HepG2 (cell line): ENCODE measurements at regions not wholly inside any gene's neighbourhood (a gene's known extent, or its start where the extent isn't known, plus 50 kb on each side); places are given as distances from the start of the nearest gene placed in this dataset.

Experiments used
- ATAC-seq: fragments of 200-7000 bp; cut with Tn5 transposase; 3 replicates; pipeline ENCODE4 v1.9.1; 2020; ENCODE audit warnings: mild to moderate bottlenecking, moderate library complexity
- BruUV-seq: library from RNA; stranded (reverse); fragments of 400-500 nt; replicated peaks from 2 replicates; lab custom pipeline; 2021; lab: Mats Ljungman, UMichigan
- CTCF ChIA-PET: fragments of 300-600 bp; formaldehyde crosslinking; extraction: SDS; loops from one replicate; lab custom pipeline; 2021; ENCODE audit warnings: low total read pairs, inconsistent platforms, low intra/inter-chr PET ratio; lab: Yijun Ruan, JAX
- POLR2A ChIA-PET: fragments of 350-600 bp; sonication (Branson Sonifier 250); formaldehyde crosslinking; loops from one replicate; lab custom pipeline; 2020; ENCODE audit warnings: antibody characterized with exemption, inconsistent platforms; lab: Yijun Ruan, JAX
- DNase-seq: peaks from one replicate; pipeline ENCODE4 v3.0.0-alpha.2; 2015; ENCODE audit warnings: low spot score
- FAIRE-seq: peaks from 3 replicates; lab custom pipeline; 2011; peaks lifted over from hg19 to GRCh38; lab: Jason Lieb, UNC
- H2AFZ ChIP-seq: one replicate; pipeline ENCODE4 v1.6.1; 2011; ENCODE audit warnings: low read length, inconsistent platforms
- H3K27ac ChIP-seq: fragments of 300-600 bp; 3 replicates; pipeline ENCODE4 v1.8.0; 2011; ENCODE audit warnings: mixed run types, mild to moderate bottlenecking, mixed read lengths, low read length, inconsistent platforms; ENCODE audit not compliant: insufficient read depth; ENCODE audit errors: extremely low read length
- H3K27me3 ChIP-seq, 2 experiments: fragments of 200-600 bp in 1 of 2; 2 replicates in 1 of 2; 3 replicates in 1 of 2; pipeline versions ENCODE4 v1.6.0 to v1.8.0; 2011; ENCODE audit warnings: low read length in 2 of 2, mild to moderate bottlenecking in 2 of 2, moderate library complexity in 2 of 2, inconsistent platforms in 1 of 2; ENCODE audit not compliant: insufficient read depth in 2 of 2, control insufficient read depth in 1 of 2
- H3K36me3 ChIP-seq, 2 experiments: fragments of 200-600 bp in 1 of 2; replicated peaks in 1 of 2; 2 replicates in 1 of 2; 3 replicates in 1 of 2; pipeline versions ENCODE4 v1.5.1 to v1.8.0; 2011; ENCODE audit warnings: low read length in 2 of 2, inconsistent platforms in 1 of 2; ENCODE audit not compliant: insufficient read depth in 2 of 2, control insufficient read depth in 1 of 2
- H3K4me1 ChIP-seq: 2 replicates; pipeline ENCODE4 v1.5.1; 2012; ENCODE audit warnings: low read length, inconsistent platforms; ENCODE audit not compliant: insufficient read depth
- H3K4me2 ChIP-seq: 2 replicates; pipeline ENCODE4 v1.6.0; 2011; ENCODE audit warnings: low read depth, low read length, inconsistent platforms
- H3K4me3 ChIP-seq, 3 experiments: fragments of 200-600 bp in 1 of 3; sonication (generic), shearing (Covaris generic) in 1 of 3; replicated peaks in 1 of 3; 2 replicates each; pipeline ENCODE4 v1.5.1; 2011 to 2016; ENCODE audit warnings: low read length in 3 of 3, inconsistent platforms in 2 of 3, low read depth in 2 of 3, mild to moderate bottlenecking in 2 of 3, control low read depth in 1 of 3, mixed read lengths in 1 of 3; ENCODE audit not compliant: insufficient read depth in 1 of 3
- H3K79me2 ChIP-seq: one replicate; pipeline ENCODE4 v1.6.1; 2011; ENCODE audit warnings: low read length, inconsistent platforms; ENCODE audit not compliant: insufficient read depth
- H3K9ac ChIP-seq: 2 replicates; pipeline ENCODE4 v1.6.0; 2011; ENCODE audit warnings: mild to moderate bottlenecking, low read depth, low read length, inconsistent platforms; ENCODE audit not compliant: insufficient read depth
- H3K9me3 ChIP-seq: 2 replicates; pipeline ENCODE4 v1.5.1; 2012; ENCODE audit warnings: mild to moderate bottlenecking, low read length
- H4K20me1 ChIP-seq: 2 replicates; pipeline ENCODE4 v1.6.0; 2011; ENCODE audit warnings: inconsistent platforms, mild to moderate bottlenecking, low read length, moderate library complexity; ENCODE audit not compliant: insufficient read depth
- ATAD3A ChIP-seq: sonication (generic); formaldehyde crosslinking; IDR thresholded peaks from 2 replicates; pipeline ENCODE4 v1.4.0; 2020; ENCODE audit warnings: missing genetic modification reagents
- DBP ChIP-seq: sonication (generic); formaldehyde crosslinking; IDR thresholded peaks from 2 replicates; pipeline ENCODE4 v1.4.0; 2020; ENCODE audit warnings: missing genetic modification reagents; ENCODE audit errors: not compliant biosample characterization
- DR1 ChIP-seq: sonication (generic); formaldehyde crosslinking; IDR thresholded peaks from 2 replicates; pipeline ENCODE4 v1.8.0; 2021; ENCODE audit warnings: mild to moderate bottlenecking, missing genetic modification reagents, inconsistent platforms
- MAFG ChIP-seq: sonication (generic); formaldehyde crosslinking; IDR thresholded peaks from 2 replicates; pipeline ENCODE4 v1.5.1; 2020; ENCODE audit warnings: mild to moderate bottlenecking, missing genetic modification reagents
- SP2 ChIP-seq: sonication (generic); formaldehyde crosslinking; IDR thresholded peaks from 2 replicates; pipeline ENCODE4 v1.5.1; 2020; ENCODE audit warnings: mild to moderate bottlenecking, missing genetic modification reagents
- STAG1 ChIP-seq: sonication (generic); formaldehyde crosslinking; IDR thresholded peaks from 2 replicates; pipeline ENCODE4 v1.4.0; 2020; ENCODE audit warnings: missing genetic modification reagents
- SYNCRIP ChIP-seq: fragments of 200-400 bp; formaldehyde crosslinking; IDR thresholded peaks from 2 replicates; pipeline ENCODE4 v1.6.1; 2018; ENCODE audit warnings: mild to moderate bottlenecking, low read depth, low read length; ENCODE audit not compliant: insufficient read depth
- THAP7 ChIP-seq: sonication (generic); formaldehyde crosslinking; IDR thresholded peaks from 2 replicates; pipeline ENCODE4 v1.8.1; 2023; ENCODE audit warnings: mild to moderate bottlenecking, missing genetic modification reagents
- ZNF556 ChIP-seq: sonication (generic); formaldehyde crosslinking; IDR thresholded peaks from 2 replicates; pipeline ENCODE4 v1.4.0; 2020; ENCODE audit warnings: mild to moderate bottlenecking, missing genetic modification reagents, borderline replicate concordance
- ZNF777 ChIP-seq: sonication (generic); formaldehyde crosslinking; IDR thresholded peaks from 2 replicates; pipeline ENCODE4 v1.4.0; 2020; ENCODE audit warnings: missing genetic modification reagents
- ZNF788 ChIP-seq: sonication (generic); formaldehyde crosslinking; IDR thresholded peaks from 2 replicates; pipeline ENCODE4 v1.5.0; 2020; ENCODE audit warnings: mild to moderate bottlenecking, missing genetic modification reagents, borderline replicate concordance
- ZUFSP ChIP-seq: sonication (generic); formaldehyde crosslinking; IDR thresholded peaks from 2 replicates; pipeline ENCODE4 v1.9.0; 2021; ENCODE audit warnings: missing genetic modification reagents, mild to moderate bottlenecking, borderline replicate concordance
- WGBS: methylation state at CpG from one replicate; pipeline ENCODE4 v1.1.6; 2017; ENCODE audit warnings: low lambda C conversion rate; 5-methylcytosine and 5-hydroxymethylcytosine counted together
- in situ Hi-C: cut with HindIII; loops from 2 replicates; pipeline ENCODE4 v1.10.0; 2017; ENCODE audit warnings: low pct_unique_long_range_greater_than_20kb; ENCODE audit not compliant: extremely low pct_ligation_motif_present
- intact Hi-C: fragments of 100-400 bp; cut with micrococcal nuclease; formaldehyde crosslinking; loops from one replicate; pipeline ENCODE4 v1.10.0; 2022; ENCODE audit not compliant: unreplicated experiment

- no peaks in the 10 kb centered on the region for H3K79me2 ChIP-seq
- H4K20me1 ChIP-seq: no peaks in the 10 kb centered on the region
- no peak for TF ChIP-seq ZUFSP (CRISPR knock-in tag)
- TF ChIP-seq ZNF777: no peak
- TF ChIP-seq SP2 (CRISPR knock-in tag): no peak
- TF ChIP-seq ATAD3A (CRISPR knock-in tag): no peak
- TF ChIP-seq DBP (CRISPR knock-in tag): no peak
- no peak for TF ChIP-seq ZNF788
- TF ChIP-seq MAFG (CRISPR knock-in tag): no peak
- TF ChIP-seq ZNF556 (CRISPR knock-in tag): no peak
- no peak for TF ChIP-seq DR1 (CRISPR knock-in tag)
- TF ChIP-seq THAP7 (CRISPR knock-in tag): no peak
- TF ChIP-seq SYNCRIP: no peak
- TF ChIP-seq STAG1: no peak
- FAIRE-seq (no peak), DNase-seq (no peak), ATAC-seq (no peak)
- in situ Hi-C loops: no loop called here
- ChIA-PET POLR2A (no interaction called here), CTCF (no interaction called here)
- intact Hi-C loops: no loop called here
- no peak overlapping the region for H2AFZ ChIP-seq
- H3K4me1 ChIP-seq: no peaks in the 10 kb centered on the region
- no peaks in the 10 kb centered on the region for H3K36me3 ChIP-seq
- no peaks in the 10 kb centered on the region for H3K27me3 ChIP-seq
- H3K4me3 ChIP-seq: no peak overlapping the region
- no peaks in the 10 kb centered on the region for H3K9me3 ChIP-seq
- 0% methylated on average over 3 of the region's 3 CpGs for WGBS
- BruUV-seq: no TSS peak
- no peak overlapping the region for H3K9ac ChIP-seq
- H3K4me2 ChIP-seq: no peak overlapping the region
- no peak overlapping the region for H3K27ac ChIP-seq
Measured at GRCh38 chr21:16540966-16541727, 811.4 kb downstream of the USP25 start.
